Astrocyte (in vitro differentiated cells and primary cell): ENCODE measurements at regions not wholly inside any gene's neighbourhood (a gene's known extent, or its start where the extent isn't known, plus 50 kb on each side); places are given as distances from the start of the nearest gene placed in this dataset.

Source experiments
- EZH2 ChIP-seq: IDR thresholded peaks from 2 replicates; pipeline ENCODE4 v1.6.1; 2012; ENCODE audit warnings: mild to moderate bottlenecking, low read length, inconsistent platforms; ENCODE audit not compliant: insufficient read depth
- TF ChIP-seq, protein P1 (sequence below): IDR thresholded peaks from 2 replicates; pipeline ENCODE4 v1.5.1; 2011; ENCODE audit warnings: low read depth, mild to moderate bottlenecking, inconsistent platforms, low read length, moderate library complexity; ENCODE audit not compliant: insufficient read depth

DNA sequence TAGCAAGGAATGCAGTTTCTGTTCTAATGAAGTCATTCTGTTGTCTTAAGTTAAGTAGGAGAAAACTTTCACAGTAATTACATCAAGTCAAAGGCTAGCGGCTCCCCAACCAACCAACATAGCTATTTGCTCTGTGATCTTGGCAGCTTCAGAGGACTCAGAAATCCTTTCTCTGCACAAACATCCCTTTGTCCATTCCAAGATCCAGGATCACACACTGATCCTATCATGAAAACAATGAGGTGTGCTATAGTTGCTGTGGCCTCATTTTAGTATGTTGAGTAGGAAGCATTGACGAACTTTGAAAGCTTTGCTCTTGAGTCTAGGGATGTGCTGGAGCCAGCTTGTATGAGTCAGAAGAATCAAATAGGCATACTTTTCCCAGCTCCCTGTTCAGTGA is 218.2 kb upstream of the PRSS58 start:
- TF ChIP-seq, protein P1, sequence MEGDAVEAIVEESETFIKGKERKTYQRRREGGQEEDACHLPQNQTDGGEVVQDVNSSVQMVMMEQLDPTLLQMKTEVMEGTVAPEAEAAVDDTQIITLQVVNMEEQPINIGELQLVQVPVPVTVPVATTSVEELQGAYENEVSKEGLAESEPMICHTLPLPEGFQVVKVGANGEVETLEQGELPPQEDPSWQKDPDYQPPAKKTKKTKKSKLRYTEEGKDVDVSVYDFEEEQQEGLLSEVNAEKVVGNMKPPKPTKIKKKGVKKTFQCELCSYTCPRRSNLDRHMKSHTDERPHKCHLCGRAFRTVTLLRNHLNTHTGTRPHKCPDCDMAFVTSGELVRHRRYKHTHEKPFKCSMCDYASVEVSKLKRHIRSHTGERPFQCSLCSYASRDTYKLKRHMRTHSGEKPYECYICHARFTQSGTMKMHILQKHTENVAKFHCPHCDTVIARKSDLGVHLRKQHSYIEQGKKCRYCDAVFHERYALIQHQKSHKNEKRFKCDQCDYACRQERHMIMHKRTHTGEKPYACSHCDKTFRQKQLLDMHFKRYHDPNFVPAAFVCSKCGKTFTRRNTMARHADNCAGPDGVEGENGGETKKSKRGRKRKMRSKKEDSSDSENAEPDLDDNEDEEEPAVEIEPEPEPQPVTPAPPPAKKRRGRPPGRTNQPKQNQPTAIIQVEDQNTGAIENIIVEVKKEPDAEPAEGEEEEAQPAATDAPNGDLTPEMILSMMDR = no peak
- TF ChIP-seq EZH2 = no peak
